MG63 (cell line): ENCODE measurements at regions not wholly inside any gene's neighbourhood (a gene's known extent, or its start where the extent isn't known, plus 50 kb on each side); places are given as distances from the start of the nearest gene placed in this dataset.

Source experiments
- DNase-seq: peaks from one replicate; pipeline ENCODE4 v3.0.0-alpha.2; 2020
- H3K27me3 ChIP-seq: fragments of 250-450 bp; sonication (Bioruptor Pico); 2 replicates; pipeline ENCODE4 v1.5.1; 2020; ENCODE audit warnings: mild to moderate bottlenecking, moderate library complexity
- H3K36me3 ChIP-seq: fragments of 250-450 bp; sonication (Bioruptor Pico); 2 replicates; pipeline ENCODE4 v1.5.1; 2020; ENCODE audit warnings: mild to moderate bottlenecking, moderate library complexity
- H3K4me3 ChIP-seq: fragments of 250-450 bp; sonication (Bioruptor Pico); 2 replicates; pipeline ENCODE4 v1.5.1; 2020; ENCODE audit warnings: mild to moderate bottlenecking, moderate library complexity
- H3K9me3 ChIP-seq: fragments of 250-450 bp; sonication (Bioruptor Pico); 2 replicates; pipeline ENCODE4 v1.5.1; 2020; ENCODE audit warnings: mild to moderate bottlenecking, moderate library complexity

DNA sequence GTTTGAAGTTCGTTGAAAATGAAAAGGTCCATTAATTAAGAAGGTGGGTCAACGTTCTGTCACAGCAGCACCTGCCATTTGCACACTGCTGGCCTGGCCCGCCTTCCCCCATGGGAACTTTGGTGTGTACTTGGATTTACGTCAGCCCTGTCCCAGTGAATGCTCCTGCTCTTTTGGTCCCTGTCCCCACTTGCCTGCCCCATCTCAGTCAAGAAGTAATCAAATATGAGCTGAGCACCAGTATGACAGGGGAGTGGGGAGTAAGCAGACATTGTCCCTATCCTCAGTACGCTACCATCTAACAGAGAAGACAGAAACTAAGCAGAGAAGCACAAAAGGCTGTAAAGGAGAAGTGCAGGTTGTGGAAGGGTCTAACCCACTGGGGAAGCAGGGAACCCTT lies 65.1 kb downstream of the SLC4A3 start:
- Histone ChIP-seq H3K9me3 (no peaks in the 10 kb centered on the region), H3K27me3 (no peaks in the 10 kb centered on the region), H3K4me3 (no peak overlapping the region), H3K36me3 (no peaks in the 10 kb centered on the region)
- no peak for DNase-seq

DNA sequence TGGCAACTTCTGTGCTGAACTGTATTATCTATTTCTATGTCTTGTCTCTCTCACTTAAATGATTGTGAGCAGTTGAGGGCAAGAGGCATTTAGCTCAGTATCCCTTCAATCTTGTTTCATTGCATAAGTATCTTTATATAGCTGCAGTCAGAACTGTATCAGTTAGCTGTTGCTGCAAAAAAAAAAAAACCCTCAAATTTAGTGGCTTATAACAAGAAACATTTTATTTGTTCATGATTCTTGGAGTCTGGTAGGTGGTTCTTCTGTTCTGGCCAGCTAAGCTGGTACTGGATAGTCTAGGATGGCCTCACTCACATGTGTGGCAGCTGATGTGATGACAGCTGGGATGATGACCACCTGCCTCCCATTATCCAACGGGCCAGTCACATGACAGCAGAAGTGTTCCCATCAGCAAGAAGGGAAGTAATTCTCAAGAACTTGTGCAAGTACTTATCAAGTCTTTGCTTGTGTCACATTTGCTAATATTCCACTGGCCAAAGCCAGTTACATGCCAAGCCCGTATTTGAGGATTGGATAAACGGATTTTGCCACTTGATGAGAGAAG lies 67.8 kb downstream of the SLC4A3 start:
- Histone ChIP-seq H3K4me3 (no peak overlapping the region), H3K9me3 (0 out of 2 replicates have a peak, but pooled peaks cover 2% of the 10 kb centered on the region)

GRCh38 chr2:219697811-219698747 lies 70.6 kb downstream of the SLC4A3 start:
- DNase-seq, result no peak
- H3K36me3 ChIP-seq, result no peaks in the 10 kb centered on the region

More for the DNA sequence above, 67.8 kb downstream of the SLC4A3 start:
- no peak for DNase-seq
- Histone ChIP-seq H3K36me3 (no peaks in the 10 kb centered on the region), H3K27me3 (no peaks in the 10 kb centered on the region)

DNA sequence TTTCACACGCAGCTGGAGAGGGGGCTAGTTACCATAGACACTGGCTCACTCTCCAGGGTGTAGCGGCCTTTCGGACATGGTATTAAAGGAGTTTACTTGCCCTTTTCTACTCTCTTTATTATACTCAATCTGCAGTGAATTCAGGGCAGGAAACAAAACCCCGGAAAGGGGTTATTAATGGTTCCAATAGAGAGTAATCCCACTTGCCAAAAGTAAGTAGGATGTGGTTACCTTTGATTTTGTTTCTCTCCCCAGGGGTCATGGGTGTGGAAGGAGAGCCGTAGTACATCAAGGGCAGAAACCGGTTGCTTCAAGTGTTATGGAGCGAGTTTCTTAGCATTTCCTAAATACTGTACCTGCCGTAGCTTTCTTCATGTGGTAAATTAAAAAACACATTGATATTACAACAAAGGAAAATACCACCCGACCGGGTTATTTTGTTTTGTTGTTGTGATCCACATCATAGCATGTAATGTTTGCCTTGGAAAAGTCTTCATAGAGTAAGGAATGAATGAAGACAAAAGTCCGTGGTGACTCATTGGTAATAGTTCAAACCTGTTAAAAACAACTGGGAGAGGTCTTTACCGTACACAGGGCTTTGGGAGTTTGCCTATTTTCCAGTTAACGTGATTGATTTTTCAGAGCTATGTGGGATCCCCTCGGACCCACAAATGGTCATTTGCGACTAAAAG lies 71.5 kb downstream of the SLC4A3 start:
- no peaks in the 10 kb centered on the region for H3K36me3 ChIP-seq
- H3K4me3 ChIP-seq, result no peak overlapping the region
- no peaks in the 10 kb centered on the region for H3K27me3 ChIP-seq
- H3K9me3 ChIP-seq, result 0 out of 2 replicates have a peak, but pooled peaks cover 2% of the 10 kb centered on the region
- DNase-seq, result no peak

More at GRCh38 chr2:219697811-219698747, 70.6 kb downstream of the SLC4A3 start:
- 0 out of 2 replicates have a peak, but pooled peaks cover 2% of the 10 kb centered on the region for H3K9me3 ChIP-seq
- no peaks in the 10 kb centered on the region for H3K27me3 ChIP-seq
- H3K4me3 ChIP-seq, result no peak overlapping the region

- Histone ChIP-seq H3K9me3 (0 out of 2 replicates have a peak, but pooled peaks cover 2% of the 10 kb centered on the region), H3K27me3 (no peaks in the 10 kb centered on the region), H3K36me3 (no peaks in the 10 kb centered on the region), H3K4me3 (no peak overlapping the region)
- no peak for DNase-seq
Measured at GRCh38 chr2:219699440-219699821, 72.0 kb downstream of the SLC4A3 start.

- 0 out of 2 replicates have a peak, but pooled peaks cover 2% of the 10 kb centered on the region for H3K9me3 ChIP-seq
- peak; percentile 75 for DNase-seq
Measured at GRCh38 chr2:219701847-219702634, 74.6 kb downstream of the SLC4A3 start.

GRCh38 chr2:219702796-219703545 lies 75.5 kb downstream of the SLC4A3 start:
- Histone ChIP-seq H3K27me3 (no peaks in the 10 kb centered on the region), H3K9me3 (0 out of 2 replicates have a peak, but pooled peaks cover 2% of the 10 kb centered on the region), H3K36me3 (no peaks in the 10 kb centered on the region), H3K4me3 (no peak overlapping the region)
- DNase-seq, result peak; percentile 17

More at GRCh38 chr2:219701847-219702634, 74.6 kb downstream of the SLC4A3 start:
- Histone ChIP-seq H3K27me3 (no peaks in the 10 kb centered on the region), H3K36me3 (no peaks in the 10 kb centered on the region), H3K4me3 (no peak overlapping the region)

- no peak overlapping the region for H3K4me3 ChIP-seq
- H3K27me3 ChIP-seq, result no peaks in the 10 kb centered on the region
- H3K36me3 ChIP-seq, result no peaks in the 10 kb centered on the region
Measured at GRCh38 chr2:219704878-219705277, 77.4 kb downstream of the SLC4A3 start.

DNA sequence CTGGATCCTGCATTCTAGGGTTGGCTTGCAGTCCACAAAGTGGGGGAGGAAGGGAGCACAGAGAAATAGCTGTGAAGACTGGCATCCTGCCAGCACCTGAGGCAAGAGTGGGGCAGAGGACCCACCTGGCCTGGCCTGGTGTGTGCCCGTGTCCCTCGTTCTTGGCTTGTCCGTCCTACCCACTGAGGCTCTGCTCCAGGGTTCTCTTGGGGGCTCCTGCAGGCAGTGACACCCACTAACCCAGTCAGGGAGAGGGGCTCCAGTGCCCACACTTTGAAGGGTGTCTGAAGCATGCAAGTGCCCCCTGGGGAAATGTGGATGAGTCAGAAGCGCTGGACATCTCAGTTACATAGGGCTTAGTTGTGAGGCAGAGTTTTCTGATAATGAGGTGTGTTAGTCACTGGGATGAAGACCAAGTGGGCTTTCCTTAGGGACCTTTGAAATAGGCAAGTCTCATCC lies 79.4 kb downstream of the SLC4A3 start:
- no peaks in the 10 kb centered on the region for H3K36me3 ChIP-seq
- no peaks in the 10 kb centered on the region for H3K9me3 ChIP-seq
- no peak overlapping the region for H3K4me3 ChIP-seq
- peak; percentile 87 for DNase-seq
- H3K27me3 ChIP-seq, result no peaks in the 10 kb centered on the region

More at GRCh38 chr2:219704878-219705277, 77.4 kb downstream of the SLC4A3 start:
- DNase-seq, result no peak
- 0 out of 2 replicates have a peak, but pooled peaks cover under 1% of the 10 kb centered on the region for H3K9me3 ChIP-seq

DNA sequence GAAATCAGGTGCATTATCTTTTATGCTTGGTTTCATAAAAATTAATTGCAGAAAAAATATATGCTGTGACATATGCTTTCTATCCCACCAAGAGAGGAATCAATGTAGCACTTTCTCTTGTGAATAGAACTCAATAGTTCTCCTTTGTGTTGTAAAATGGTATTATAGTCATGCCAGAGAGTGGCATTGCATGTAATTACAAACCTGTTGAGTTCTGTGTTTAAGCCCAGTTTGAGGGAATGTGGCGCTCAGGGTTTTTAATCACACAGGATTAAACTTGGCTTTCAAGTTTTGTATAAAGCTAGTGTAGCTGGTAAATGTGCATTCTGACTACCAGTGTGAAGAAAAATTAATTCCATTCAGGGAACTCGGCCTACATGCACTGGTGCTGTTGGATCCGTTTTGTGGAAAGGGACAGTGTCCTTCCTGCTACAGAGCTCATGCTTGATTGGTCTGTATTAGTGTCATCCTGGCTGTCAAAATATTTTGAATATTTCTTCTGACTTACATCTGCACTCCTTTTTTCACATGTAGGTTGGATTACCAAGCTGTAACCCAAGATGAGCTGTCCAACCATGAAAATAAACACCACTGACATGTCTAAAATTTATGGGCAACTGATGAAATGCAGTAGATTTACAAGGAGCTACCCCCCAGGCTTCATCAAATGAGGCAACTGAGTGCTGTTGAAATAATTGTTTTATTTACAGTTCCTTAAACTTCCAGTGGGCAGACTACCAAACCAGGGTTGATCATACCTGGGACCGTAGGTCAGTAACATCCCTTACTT lies 80.3 kb downstream of the SLC4A3 start:
- Histone ChIP-seq H3K27me3 (no peaks in the 10 kb centered on the region), H3K9me3 (no peaks in the 10 kb centered on the region), H3K36me3 (no peaks in the 10 kb centered on the region), H3K4me3 (no peak overlapping the region)
- no peak for DNase-seq

GRCh38 chr2:219709331-219709761 lies 81.9 kb downstream of the SLC4A3 start:
- H3K36me3 ChIP-seq, result no peaks in the 10 kb centered on the region
- H3K4me3 ChIP-seq, result no peak overlapping the region
- H3K9me3 ChIP-seq, result peaks cover 3% of the 10 kb centered on the region; the same call in 1 of the 2 replicates
- no peak for DNase-seq
- no peaks in the 10 kb centered on the region for H3K27me3 ChIP-seq

- Histone ChIP-seq H3K9me3 (peaks cover 3% of the 10 kb centered on the region; the same call in 1 of the 2 replicates), H3K27me3 (no peaks in the 10 kb centered on the region), H3K36me3 (no peaks in the 10 kb centered on the region), H3K4me3 (no peak overlapping the region)
- DNase-seq, result no peak
Measured at GRCh38 chr2:219713110-219713509, 85.7 kb downstream of the SLC4A3 start.

- Histone ChIP-seq H3K27me3 (no peaks in the 10 kb centered on the region), H3K9me3 (peaks cover 3% of the 10 kb centered on the region; the same call in 1 of the 2 replicates), H3K4me3 (no peak overlapping the region), H3K36me3 (no peaks in the 10 kb centered on the region)
- DNase-seq, result no peak
Measured at GRCh38 chr2:219714681-219715400, 87.4 kb downstream of the SLC4A3 start.

- DNase-seq, result no peak
- Histone ChIP-seq H3K27me3 (no peaks in the 10 kb centered on the region), H3K36me3 (no peaks in the 10 kb centered on the region), H3K4me3 (no peak overlapping the region), H3K9me3 (peaks cover 3% of the 10 kb centered on the region; the same call in 1 of the 2 replicates)
Measured at GRCh38 chr2:219718066-219718465, 90.6 kb downstream of the SLC4A3 start.
